Osteocyte (in vitro differentiated cells): ENCODE measurements at regions not wholly inside any gene's neighbourhood (a gene's known extent, or its start where the extent isn't known, plus 50 kb on each side); places are given as distances from the start of the nearest gene placed in this dataset.

Experiments
- DNase-seq: peaks from one replicate; pipeline ENCODE4 v3.0.0; 2021; ENCODE audit warnings: mixed read lengths; ENCODE audit not compliant: unreplicated experiment; ENCODE audit errors: extremely low spot score
- H3K27ac Mint-ChIP-seq: one replicate; pipeline ENCODE4 v1.8.0; 2021; ENCODE audit warnings: mild to moderate bottlenecking, mixed read lengths; ENCODE audit not compliant: unreplicated experiment
- H3K27me3 Mint-ChIP-seq: one replicate; pipeline ENCODE4 v1.8.0; 2021; ENCODE audit warnings: mixed read lengths; ENCODE audit not compliant: unreplicated experiment
- H3K36me3 Mint-ChIP-seq: one replicate; pipeline ENCODE4 v1.8.0; 2021; ENCODE audit warnings: mixed read lengths; ENCODE audit not compliant: unreplicated experiment
- H3K4me1 Mint-ChIP-seq: one replicate; pipeline ENCODE4 v1.8.0; 2021; ENCODE audit warnings: mixed read lengths; ENCODE audit not compliant: unreplicated experiment
- H3K4me3 Mint-ChIP-seq: one replicate; pipeline ENCODE4 v1.8.0; 2021; ENCODE audit warnings: mild to moderate bottlenecking, moderate library complexity, mixed read lengths; ENCODE audit not compliant: unreplicated experiment
- H3K9me3 Mint-ChIP-seq: one replicate; pipeline ENCODE4 v1.8.0; 2021; ENCODE audit warnings: mixed read lengths; ENCODE audit not compliant: unreplicated experiment
- TF ChIP-seq, protein P1 (sequence below): fragments of 200-600 bp; sonication (generic); IDR thresholded peaks from 2 replicates; pipeline ENCODE4 v1.5.0; 2021; ENCODE audit warnings: antibody characterized with exemption, mild to moderate bottlenecking, moderate library complexity

DNA sequence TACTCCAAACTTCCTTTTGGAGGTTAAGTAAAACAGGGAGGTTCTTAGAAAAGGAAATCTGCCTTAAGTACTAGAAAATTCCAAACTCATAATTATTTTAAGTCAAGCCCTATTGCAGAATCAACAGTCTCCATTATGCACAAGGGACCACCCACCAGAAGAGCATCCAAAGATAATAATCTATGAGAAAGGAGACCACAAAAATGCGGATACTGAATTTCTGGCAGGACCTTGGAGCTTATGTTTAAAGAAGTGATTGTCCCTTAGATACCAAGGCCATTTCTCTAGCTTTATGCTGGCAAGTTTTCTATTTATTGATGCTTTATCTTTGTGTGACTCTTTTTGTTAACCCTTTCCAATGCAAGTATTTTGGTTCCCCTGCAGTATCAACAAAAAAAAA, 404.0 kb upstream of the MMADHC start:
- TF ChIP-seq, protein P1, sequence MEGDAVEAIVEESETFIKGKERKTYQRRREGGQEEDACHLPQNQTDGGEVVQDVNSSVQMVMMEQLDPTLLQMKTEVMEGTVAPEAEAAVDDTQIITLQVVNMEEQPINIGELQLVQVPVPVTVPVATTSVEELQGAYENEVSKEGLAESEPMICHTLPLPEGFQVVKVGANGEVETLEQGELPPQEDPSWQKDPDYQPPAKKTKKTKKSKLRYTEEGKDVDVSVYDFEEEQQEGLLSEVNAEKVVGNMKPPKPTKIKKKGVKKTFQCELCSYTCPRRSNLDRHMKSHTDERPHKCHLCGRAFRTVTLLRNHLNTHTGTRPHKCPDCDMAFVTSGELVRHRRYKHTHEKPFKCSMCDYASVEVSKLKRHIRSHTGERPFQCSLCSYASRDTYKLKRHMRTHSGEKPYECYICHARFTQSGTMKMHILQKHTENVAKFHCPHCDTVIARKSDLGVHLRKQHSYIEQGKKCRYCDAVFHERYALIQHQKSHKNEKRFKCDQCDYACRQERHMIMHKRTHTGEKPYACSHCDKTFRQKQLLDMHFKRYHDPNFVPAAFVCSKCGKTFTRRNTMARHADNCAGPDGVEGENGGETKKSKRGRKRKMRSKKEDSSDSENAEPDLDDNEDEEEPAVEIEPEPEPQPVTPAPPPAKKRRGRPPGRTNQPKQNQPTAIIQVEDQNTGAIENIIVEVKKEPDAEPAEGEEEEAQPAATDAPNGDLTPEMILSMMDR = no peak
- Mint-ChIP-seq H3K4me3 (no peak overlapping the region), H3K9me3 (no peaks in the 10 kb centered on the region), H3K27me3 (no peaks in the 10 kb centered on the region), H3K36me3 (no peaks in the 10 kb centered on the region), H3K4me1 (peaks cover 32% of the 10 kb centered on the region), H3K27ac (no peak overlapping the region)
- DNase-seq = no peak

DNA sequence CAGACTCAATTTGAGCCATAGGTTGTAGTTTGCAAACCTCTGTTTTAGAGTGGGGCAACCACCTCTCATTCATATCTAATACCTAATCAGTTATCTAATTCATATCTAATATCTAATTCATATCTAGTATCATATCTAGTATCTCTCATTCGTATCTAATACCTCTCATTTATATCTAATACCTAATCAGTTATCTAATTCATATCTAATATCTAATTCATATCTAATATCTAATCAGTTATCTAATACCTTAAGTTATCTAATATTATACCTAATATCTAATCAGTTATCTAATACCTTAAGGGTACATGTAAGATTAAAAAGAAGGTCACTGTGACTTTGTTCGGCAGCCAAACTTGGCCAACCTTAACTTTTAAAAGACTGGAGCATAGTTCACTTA, 403.4 kb upstream of the MMADHC start:
- H3K4me3 Mint-ChIP-seq = no peak overlapping the region
- no peaks in the 10 kb centered on the region for H3K9me3 Mint-ChIP-seq
- TF ChIP-seq, protein P1 = no peak
- no peak for DNase-seq
- peaks cover 32% of the 10 kb centered on the region for H3K4me1 Mint-ChIP-seq
- H3K36me3 Mint-ChIP-seq = no peaks in the 10 kb centered on the region
- H3K27ac Mint-ChIP-seq = no peak overlapping the region
- H3K27me3 Mint-ChIP-seq = no peaks in the 10 kb centered on the region

DNA sequence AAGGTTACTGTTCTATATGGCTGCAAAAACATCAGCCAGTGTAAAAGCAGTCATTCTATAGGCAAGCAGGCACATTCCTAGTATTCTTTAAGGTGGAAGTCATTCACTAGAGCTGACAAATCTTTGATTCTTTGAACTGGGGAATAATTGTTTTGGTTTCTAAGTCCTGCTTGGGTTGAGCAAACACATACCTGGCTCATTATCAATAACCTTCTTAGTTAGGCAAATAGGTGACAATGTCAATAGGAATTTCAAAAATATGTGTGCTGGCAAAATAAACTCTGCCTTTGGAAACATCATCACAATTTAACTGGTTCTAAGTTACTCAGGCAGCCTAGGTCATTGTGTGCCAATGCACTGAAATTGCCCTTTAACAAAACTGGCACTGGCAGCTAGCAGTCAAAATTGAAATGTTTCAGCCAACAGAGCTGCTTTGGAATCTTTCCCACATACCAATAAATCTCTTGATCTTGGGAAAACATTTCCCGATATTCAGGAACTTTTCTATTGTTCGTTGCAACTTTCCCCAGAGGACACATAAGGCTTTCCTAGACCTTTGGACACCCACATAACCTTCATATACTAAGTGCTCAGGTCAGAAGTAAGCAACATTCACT, 402.0 kb upstream of the MMADHC start:
- TF ChIP-seq, protein P1 = no peak
- H3K27me3 Mint-ChIP-seq = no peaks in the 10 kb centered on the region
- H3K27ac Mint-ChIP-seq = no peak overlapping the region
- peaks cover 28% of the 10 kb centered on the region for H3K4me1 Mint-ChIP-seq
- H3K9me3 Mint-ChIP-seq = no peaks in the 10 kb centered on the region
- DNase-seq = no peak
- H3K36me3 Mint-ChIP-seq = no peaks in the 10 kb centered on the region
- H3K4me3 Mint-ChIP-seq = no peak overlapping the region

DNA sequence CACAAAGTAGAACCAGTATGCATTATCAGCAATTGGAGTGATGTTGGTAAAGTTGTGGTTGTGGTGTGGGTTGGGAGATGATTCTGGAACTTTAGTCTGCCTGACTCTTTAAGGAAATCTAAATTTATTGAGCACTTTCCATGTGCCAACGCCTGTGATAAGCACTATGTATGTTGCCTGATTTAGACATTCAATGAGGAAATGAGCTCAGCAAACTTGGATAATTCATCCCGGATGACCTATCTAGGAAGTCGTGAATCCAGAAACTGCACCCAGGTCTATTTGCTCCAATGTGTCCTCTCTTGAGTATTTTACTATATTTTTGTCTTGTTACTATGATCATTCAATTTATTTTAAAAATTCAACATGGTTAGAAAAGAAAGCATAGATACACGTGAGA, 400.8 kb upstream of the MMADHC start:
- TF ChIP-seq, protein P1 = no peak
- no peaks in the 10 kb centered on the region for H3K36me3 Mint-ChIP-seq
- no peak overlapping the region for H3K4me3 Mint-ChIP-seq
- no peaks in the 10 kb centered on the region for H3K27me3 Mint-ChIP-seq
- H3K27ac Mint-ChIP-seq = no peak overlapping the region
- peaks cover 22% of the 10 kb centered on the region for H3K4me1 Mint-ChIP-seq
- no peaks in the 10 kb centered on the region for H3K9me3 Mint-ChIP-seq
- DNase-seq = no peak

DNA sequence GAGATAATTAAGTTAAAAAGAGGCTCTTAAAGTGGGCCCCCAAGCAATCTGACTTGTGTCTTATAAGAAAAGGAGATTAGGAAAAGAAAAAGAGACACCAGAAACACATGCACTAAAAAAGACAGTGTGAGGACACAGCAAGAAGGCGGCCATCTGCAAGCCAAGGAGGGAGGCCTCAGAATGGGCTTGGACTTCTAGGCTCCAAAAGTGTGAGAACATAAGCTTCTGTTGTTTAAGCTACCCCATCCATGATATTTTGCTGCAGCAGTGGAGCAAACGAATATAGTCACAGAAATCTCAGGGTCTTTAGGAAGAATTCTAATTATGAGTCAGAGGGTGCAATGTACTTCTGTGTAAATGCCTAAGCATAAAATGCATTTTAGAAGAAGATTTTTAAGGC, 399.3 kb upstream of the MMADHC start:
- no peak for DNase-seq
- Mint-ChIP-seq H3K9me3 (peaks cover 2% of the 10 kb centered on the region), H3K36me3 (no peaks in the 10 kb centered on the region), H3K4me3 (no peak overlapping the region), H3K27me3 (no peaks in the 10 kb centered on the region), H3K27ac (no peak overlapping the region), H3K4me1 (peaks cover 20% of the 10 kb centered on the region)
- TF ChIP-seq, protein P1 = no peak
